ENCODE measurements at regions not wholly inside any gene's neighbourhood (a gene's known extent, or its start where the extent isn't known, plus 50 kb on each side); places are given as distances from the start of the nearest gene placed in this dataset.
A peak's percentile ranks its signal among the peaks of the same experiment; 100 is the strongest.
"Not testable (repeated sequence)": the region's sequence is repeated elsewhere in the genome, so short reads cannot be mapped to it uniquely, and the experiment has no call there.

GRCh38 chr22:16090991-16091390 lies 401.2 kb downstream of the POTEH start:
- not testable (repeated sequence) for DNase-seq (ENCODE audit: low spot score)

DNA sequence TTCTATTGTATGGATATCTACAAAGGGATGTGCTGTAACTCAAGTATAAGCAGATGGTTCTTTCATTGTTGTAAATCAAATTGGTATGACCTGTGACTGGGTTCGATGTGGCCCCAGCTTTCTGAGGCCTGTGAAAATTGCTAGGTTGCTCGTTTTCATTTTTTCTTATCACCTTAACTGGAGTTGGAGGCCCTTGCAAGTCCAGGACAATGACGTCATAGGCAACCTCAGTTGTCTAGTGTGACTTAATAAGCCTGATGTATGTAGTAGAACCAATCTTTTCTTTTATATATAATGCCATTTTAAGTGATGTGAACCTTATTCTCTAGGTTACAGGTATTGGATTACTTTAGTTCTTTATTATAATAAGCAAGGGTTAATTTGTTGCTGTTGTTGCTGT lies 415.3 kb downstream of the POTEH start:
- DNase-seq (ENCODE audit: low spot score): not testable (repeated sequence)

- DNase-seq (ENCODE audit: low spot score): not testable (repeated sequence)
Observed at GRCh38 chr22:16131456-16131855, 441.6 kb downstream of the POTEH start.

DNA sequence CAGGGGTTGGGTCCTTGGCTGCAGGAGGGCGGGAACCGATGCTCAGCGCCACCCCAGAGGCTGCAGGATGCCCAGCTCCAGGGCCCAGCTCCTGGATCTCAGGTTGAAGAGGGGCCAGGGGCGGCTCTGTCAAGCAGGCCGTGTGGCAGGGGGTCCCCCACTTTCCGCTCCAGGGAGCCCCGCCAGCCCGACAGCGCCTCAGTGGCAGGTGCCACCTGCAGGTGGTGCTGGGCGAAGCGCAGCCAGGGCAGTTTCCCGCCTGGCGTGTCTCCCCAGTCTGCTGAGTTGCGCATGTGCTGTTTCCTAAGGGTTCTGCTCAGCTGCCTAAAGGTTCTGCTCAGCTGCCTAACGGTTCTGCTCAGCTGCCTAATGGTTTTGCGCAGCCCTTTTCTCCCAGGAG lies 442.1 kb downstream of the POTEH start:
- no peak for DNase-seq (ENCODE audit: low spot score)

DNA sequence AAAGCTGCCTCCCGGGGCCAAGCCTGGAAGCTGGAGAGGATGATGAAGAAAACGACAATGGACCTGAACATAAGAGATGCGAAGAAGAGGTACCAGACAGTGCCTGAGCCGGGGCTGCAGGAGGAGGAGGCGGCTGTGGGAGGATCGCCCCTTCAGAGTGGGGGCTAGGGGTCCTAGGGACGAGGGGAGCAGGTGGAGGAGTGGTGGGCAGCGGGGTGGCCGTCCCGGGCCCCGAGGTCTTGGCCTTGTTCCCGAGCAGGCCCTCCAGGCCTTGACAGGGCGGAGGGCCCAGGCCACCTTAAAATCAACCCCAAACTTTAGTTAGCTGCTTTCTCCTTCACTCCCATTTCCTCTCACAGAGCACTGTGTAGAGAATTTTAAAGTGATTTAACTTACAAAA lies 442.8 kb downstream of the POTEH start:
- not testable (repeated sequence) for DNase-seq (ENCODE audit: low spot score)

DNA sequence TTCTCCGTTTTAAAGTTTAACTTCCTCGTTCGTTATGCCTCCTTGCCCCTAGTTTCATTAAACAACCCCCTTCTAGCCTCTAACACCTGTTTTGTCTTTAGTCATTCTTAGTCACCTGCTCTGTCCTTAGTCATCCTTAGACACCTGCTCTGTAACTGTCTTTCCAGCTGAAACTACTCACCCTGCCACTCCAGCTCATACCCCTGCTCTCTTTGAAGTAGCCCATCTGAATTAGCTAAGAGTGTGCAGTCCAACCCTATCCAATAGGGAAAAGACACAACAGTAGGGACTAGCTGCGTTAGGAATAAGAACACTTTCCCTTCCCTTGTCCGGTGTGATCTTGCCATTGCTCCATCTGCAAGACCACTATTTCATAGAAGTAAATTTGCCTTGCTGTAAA lies 446.5 kb downstream of the CCT8L2 start:
- not testable (repeated sequence) for DNase-seq (ENCODE audit: low spot score)

DNA sequence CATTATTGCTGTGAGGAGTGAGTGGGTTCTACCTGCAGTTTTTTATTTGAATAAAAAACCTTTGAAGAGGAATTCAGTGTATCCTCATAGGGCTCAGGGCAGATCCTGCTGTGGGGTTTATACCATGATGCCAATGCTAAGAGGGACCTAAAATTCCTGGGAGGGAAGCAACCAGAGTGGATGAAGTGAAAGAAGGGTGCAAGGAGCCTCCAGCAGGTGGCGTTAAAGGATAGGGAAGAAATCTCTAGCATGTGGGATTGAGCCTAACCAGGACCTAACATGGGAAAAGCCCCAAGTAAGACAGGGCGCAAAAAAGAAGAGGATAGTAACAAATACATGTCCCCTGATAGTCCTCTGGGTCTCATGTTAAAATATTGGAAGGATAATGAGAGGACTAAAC lies 445.7 kb downstream of the CCT8L2 start:
- peak; percentile 25 for DNase-seq (ENCODE audit: low spot score)

GRCh38 chr22:16177287-16177686 lies 415.3 kb downstream of the CCT8L2 start:
- DNase-seq (ENCODE audit: low spot score): peak; percentile 53

DNA sequence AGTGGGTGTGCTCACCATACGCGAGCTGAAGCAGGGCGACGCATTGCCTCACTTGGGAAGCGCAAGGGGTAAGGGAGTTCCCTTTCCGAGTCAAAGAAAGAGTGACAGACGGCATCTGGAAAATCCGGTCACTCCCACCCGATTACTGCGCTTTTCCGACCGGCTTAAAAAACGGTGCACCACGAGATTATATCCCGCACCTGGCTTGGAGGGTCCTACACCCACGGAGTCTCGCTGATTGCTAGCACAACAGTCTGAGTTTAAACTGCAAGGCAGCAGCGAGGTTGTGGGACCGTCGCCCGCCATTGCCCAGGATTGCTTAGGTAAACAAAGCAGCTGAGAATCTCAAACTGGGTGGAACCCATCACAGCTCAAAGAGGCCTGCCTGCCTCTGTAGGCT lies 408.7 kb downstream of the CCT8L2 start:
- DNase-seq (ENCODE audit: low spot score): not testable (repeated sequence)

Data from pons (tissue), 1 donor.